ENCODE measurements at regions not wholly inside any gene's neighbourhood (a gene's known extent, or its start where the extent isn't known, plus 50 kb on each side); places are given as distances from the start of the nearest gene placed in this dataset.

DNA sequence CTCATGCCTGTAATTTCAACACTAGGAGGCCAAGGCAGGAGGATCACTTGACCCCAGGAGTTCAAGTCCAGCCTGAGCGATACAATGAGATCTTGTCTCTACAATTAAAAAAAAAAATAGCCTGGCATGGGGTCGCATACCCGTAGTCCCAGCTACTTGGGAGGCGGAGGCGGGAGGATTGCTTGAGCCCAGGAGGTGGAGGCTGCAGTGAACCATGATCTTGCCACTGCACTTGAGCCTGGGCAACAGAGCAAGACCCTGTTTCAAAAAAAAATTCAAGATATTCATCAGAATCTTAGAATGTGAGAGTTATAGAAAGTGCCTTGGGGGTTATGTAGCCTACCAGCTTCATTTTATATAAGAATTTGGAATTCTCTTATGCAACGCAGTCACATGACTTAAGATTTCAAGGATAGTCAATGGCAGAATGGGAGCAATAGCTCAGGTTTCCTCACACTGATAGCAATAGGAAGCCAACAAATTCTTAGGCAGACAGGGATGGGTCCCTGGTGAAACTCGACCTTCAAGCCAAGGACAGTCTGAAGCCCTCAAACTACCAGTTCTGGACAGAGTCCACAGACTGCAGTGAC lies 462.5 kb downstream of the SETD4 start:
- TF ChIP-seq GATA2 (IDR thresholded peaks at IDR 0.05; ENCODE audit: low read depth, low read length): no peak

GRCh38 chr21:35594905-35595304 lies 465.4 kb downstream of the SETD4 start:
- TF ChIP-seq GATA2 (IDR thresholded peaks at IDR 0.05; ENCODE audit: low read depth, low read length): no peak
- no peak for TF ChIP-seq GATA3 (IDR thresholded peaks at IDR 0.05; ENCODE audit: low read depth, low read length)

DNA sequence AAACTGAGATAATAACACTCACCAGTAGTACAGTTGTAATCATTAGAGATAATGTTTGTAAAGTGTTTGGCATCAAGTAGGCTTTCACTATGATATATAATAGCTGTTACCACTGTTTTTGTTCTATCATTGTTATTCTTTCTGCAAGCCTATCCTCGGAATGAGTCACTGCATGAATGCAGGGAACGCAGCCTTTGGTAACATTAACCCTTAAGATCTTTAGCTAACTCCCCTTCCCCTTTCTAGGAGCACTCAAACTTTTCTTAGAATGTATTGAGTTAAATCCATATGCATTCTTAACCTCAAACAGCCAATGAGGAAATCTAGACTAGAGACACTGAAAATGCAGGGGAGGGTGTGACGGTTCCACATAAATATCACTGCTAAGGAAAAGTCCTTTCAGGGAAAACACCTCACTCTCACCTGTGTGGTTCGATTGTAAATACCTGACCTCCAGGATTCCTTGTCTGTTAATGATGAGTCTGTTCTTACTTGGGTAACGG lies 467.3 kb downstream of the SETD4 start:
- TF ChIP-seq GATA3 (IDR thresholded peaks at IDR 0.05; ENCODE audit: low read depth, low read length) (no peak), GATA2 (IDR thresholded peaks at IDR 0.05; ENCODE audit: low read depth, low read length) (no peak)

DNA sequence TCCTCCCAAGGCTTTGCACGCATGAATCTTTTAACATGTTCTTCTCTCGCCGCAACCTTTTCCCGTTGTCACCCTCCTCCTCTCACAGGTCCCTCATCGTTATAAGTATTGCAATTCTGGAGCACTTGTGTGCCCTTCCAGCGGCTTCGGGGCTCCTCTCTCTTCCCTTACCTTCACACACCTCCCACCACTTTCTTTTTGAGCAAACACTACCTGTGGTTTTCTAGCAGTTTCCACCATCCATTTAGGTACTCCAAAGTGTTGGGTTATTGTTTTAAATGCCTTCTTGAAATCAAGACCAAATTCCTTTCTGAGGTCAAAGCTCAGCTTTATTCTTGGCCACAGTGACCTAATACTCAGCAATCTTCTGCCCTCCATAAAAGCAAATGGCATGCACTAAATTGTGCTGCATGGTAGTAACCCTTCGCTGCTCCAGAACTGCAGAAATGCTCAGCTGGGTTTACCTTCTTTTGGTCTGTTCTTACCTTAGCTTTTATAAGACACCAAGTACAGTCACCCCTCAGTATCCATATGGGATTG lies 472.4 kb downstream of the SETD4 start:
- no peak for TF ChIP-seq GATA3 (IDR thresholded peaks at IDR 0.05; ENCODE audit: low read depth, low read length)
- no peak for TF ChIP-seq GATA2 (IDR thresholded peaks at IDR 0.05; ENCODE audit: low read depth, low read length)

GRCh38 chr21:35586305-35586704 lies 474.0 kb downstream of the SETD4 start:
- TF ChIP-seq GATA3 (IDR thresholded peaks at IDR 0.05; ENCODE audit: low read depth, low read length): no peak
- no peak for TF ChIP-seq GATA2 (IDR thresholded peaks at IDR 0.05; ENCODE audit: low read depth, low read length)

DNA sequence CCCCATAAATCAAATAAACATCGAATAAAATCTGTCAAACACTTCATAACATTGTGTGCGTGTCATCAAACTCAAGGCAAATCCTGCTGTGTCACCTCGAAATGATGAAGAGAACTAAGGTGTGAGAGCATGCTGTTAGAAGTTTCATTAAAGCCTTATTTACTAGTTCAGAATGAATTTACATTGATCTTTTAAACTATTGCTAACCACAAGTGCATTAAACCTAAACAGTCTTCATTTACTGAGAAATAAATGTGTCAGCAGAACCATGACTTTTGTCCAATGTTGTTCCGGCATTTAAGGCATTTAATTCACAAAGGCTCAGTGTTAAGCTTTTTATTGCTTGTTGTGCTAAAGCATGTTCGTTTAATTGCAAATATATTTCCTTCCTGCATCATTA lies 474.4 kb downstream of the SETD4 start:
- TF ChIP-seq GATA2 (IDR thresholded peaks at IDR 0.05; ENCODE audit: low read depth, low read length) (no peak), GATA3 (IDR thresholded peaks at IDR 0.05; ENCODE audit: low read depth, low read length) (no peak)

- no peak for TF ChIP-seq GATA2 (IDR thresholded peaks at IDR 0.05; ENCODE audit: low read depth, low read length)
- no peak for TF ChIP-seq GATA3 (IDR thresholded peaks at IDR 0.05; ENCODE audit: low read depth, low read length)
Observed at GRCh38 chr21:35585155-35585554, 475.2 kb downstream of the SETD4 start.

- TF ChIP-seq GATA3 (IDR thresholded peaks at IDR 0.05; ENCODE audit: low read depth, low read length) (no peak), GATA2 (IDR thresholded peaks at IDR 0.05; ENCODE audit: low read depth, low read length) (no peak)
Observed at GRCh38 chr21:35583566-35584216, 476.6 kb downstream of the SETD4 start.

- no peak for TF ChIP-seq GATA3 (IDR thresholded peaks at IDR 0.05; ENCODE audit: low read depth, low read length)
- TF ChIP-seq GATA2 (IDR thresholded peaks at IDR 0.05; ENCODE audit: low read depth, low read length): no peak
Observed at GRCh38 chr21:35582731-35583130, 477.6 kb downstream of the SETD4 start.

GRCh38 chr21:35581640-35582039 lies 478.7 kb downstream of the SETD4 start:
- TF ChIP-seq GATA3 (IDR thresholded peaks at IDR 0.05; ENCODE audit: low read depth, low read length): no peak
- no peak for TF ChIP-seq GATA2 (IDR thresholded peaks at IDR 0.05; ENCODE audit: low read depth, low read length)

GRCh38 chr21:35579520-35580293 lies 480.6 kb downstream of the SETD4 start:
- TF ChIP-seq GATA2 (IDR thresholded peaks at IDR 0.05; ENCODE audit: low read depth, low read length): no peak
- no peak for TF ChIP-seq GATA3 (IDR thresholded peaks at IDR 0.05; ENCODE audit: low read depth, low read length)

DNA sequence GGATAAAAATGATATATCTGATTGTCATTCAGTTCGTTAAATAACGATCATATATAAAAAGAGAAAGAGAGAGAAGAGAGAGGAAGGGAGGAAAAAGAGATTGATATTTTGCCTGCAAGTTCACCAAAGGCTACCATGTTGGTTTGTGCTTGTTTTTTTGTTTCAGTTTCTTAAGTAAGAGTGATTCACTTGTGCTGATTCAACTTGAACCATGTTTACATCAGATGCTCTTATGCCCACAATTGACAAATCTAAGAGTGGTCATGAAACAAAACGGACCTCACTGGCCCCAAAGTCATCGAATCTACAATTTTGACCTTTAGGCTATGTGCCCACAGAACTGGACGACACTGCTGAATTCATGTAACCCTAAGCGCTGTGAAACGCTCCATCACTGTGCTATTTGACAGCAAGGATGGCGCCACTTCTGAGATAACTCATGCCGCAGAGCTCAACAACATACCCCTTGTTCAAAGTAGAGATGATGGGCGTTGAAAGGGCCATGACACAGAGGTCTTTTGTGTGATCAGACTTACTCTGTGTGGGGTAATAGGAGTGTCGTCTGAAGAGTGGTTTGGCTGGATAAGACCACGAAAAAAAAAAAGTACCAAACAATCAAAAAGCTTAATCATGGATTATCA lies 481.4 kb downstream of the SETD4 start:
- TF ChIP-seq GATA2 (IDR thresholded peaks at IDR 0.05; ENCODE audit: low read depth, low read length) (no peak), GATA3 (IDR thresholded peaks at IDR 0.05; ENCODE audit: low read depth, low read length) (no peak)

GRCh38 chr21:35578347-35578782 lies 482.0 kb downstream of the SETD4 start:
- TF ChIP-seq GATA3 (IDR thresholded peaks at IDR 0.05; ENCODE audit: low read depth, low read length): no peak
- TF ChIP-seq GATA2 (IDR thresholded peaks at IDR 0.05; ENCODE audit: low read depth, low read length): no peak

Measured in SH-SY5Y (cell line).